Ovary (tissue), 3 donors: ENCODE measurements at regions not wholly inside any gene's neighbourhood (a gene's known extent, or its start where the extent isn't known, plus 50 kb on each side); places are given as distances from the start of the nearest gene placed in this dataset.

Experiments used
- EP300 ChIP-seq: sonication (generic); formaldehyde crosslinking; IDR thresholded peaks from one replicate; pipeline ENCODE4 v1.6.1; 2017; ENCODE audit warnings: antibody characterized with exemption
- POLR2A ChIP-seq: fragments of 450-650 bp; IDR thresholded peaks from one replicate; pipeline ENCODE4 v1.6.1; 2017; ENCODE audit warnings: antibody characterized with exemption, mild to moderate bottlenecking, moderate library complexity
- TF ChIP-seq, protein P1 (sequence below), 3 donors: fragments of 450-650 bp in 2 of 3; fragments of 200-600 bp in 1 of 3; IDR thresholded peaks; one replicate each; pipeline versions ENCODE4 v1.5.1 to v1.8.0; 2016 to 2022; ENCODE audit warnings: antibody characterized with exemption in 3 of 3, mild to moderate bottlenecking in 1 of 3
- donor health status: DM: no; HTN: no; CAD: no.

DNA sequence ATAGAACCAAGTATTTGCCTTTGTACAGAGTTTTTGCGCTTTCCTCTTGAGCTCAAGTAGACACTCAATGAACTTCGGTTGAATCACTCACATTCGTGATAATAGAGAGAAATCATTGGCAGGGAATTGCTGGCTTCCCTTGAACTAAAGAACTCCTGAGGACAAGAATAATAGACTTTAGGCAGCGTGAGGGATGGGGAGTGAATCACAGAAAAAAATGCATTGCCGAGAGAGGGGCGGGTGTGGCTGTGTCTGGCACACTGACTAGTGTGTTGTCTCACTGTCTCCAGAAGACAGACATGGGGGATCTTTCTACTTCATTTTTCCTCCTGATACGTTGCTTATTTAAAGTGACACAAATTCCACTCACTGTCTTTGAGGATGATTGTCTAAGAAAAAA lies 805.2 kb downstream of the BCL11B start:
- TF ChIP-seq, protein P1, sequence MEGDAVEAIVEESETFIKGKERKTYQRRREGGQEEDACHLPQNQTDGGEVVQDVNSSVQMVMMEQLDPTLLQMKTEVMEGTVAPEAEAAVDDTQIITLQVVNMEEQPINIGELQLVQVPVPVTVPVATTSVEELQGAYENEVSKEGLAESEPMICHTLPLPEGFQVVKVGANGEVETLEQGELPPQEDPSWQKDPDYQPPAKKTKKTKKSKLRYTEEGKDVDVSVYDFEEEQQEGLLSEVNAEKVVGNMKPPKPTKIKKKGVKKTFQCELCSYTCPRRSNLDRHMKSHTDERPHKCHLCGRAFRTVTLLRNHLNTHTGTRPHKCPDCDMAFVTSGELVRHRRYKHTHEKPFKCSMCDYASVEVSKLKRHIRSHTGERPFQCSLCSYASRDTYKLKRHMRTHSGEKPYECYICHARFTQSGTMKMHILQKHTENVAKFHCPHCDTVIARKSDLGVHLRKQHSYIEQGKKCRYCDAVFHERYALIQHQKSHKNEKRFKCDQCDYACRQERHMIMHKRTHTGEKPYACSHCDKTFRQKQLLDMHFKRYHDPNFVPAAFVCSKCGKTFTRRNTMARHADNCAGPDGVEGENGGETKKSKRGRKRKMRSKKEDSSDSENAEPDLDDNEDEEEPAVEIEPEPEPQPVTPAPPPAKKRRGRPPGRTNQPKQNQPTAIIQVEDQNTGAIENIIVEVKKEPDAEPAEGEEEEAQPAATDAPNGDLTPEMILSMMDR (IDR thresholded peaks at IDR 0.05), result no peak
- TF ChIP-seq POLR2A (no peak), EP300 (no peak)
